WTC11 (cell line): ENCODE measurements at regions not wholly inside any gene's neighbourhood (a gene's known extent, or its start where the extent isn't known, plus 50 kb on each side); places are given as distances from the start of the nearest gene placed in this dataset.

Experiments
- ATAC-seq: fragments of 200-7000 bp; cut with Tn5 transposase; 2 replicates; pipeline ENCODE4 v1.10.0; 2021; ENCODE audit warnings: mild to moderate bottlenecking, moderate library complexity
- CTCF ChIA-PET: fragments of 300-600 bp; sonication (Branson Sonifier 250); formaldehyde crosslinking; loops from one replicate; lab custom pipeline; 2021; ENCODE audit warnings: antibody characterized with exemption; lab: Charles Lee
- POLR2A ChIA-PET: fragments of 350-600 bp; sonication (Branson Sonifier 250); formaldehyde crosslinking; loops from one replicate; lab custom pipeline; 2021; ENCODE audit warnings: antibody characterized with exemption; lab: Charles Lee
- DNase-seq: peaks from one replicate; pipeline ENCODE4 v3.0.0; 2021; ENCODE audit warnings: low spot score
- H3K27ac Mint-ChIP-seq: 2 replicates; pipeline ENCODE4 v1.8.0; 2021; ENCODE audit warnings: mixed read lengths
- H3K27me3 Mint-ChIP-seq: 2 replicates; pipeline ENCODE4 v1.8.0; 2021; ENCODE audit warnings: low read depth, mild to moderate bottlenecking, moderate library complexity, mixed read lengths
- H3K36me3 Mint-ChIP-seq: 2 replicates; pipeline ENCODE4 v1.8.0; 2021; ENCODE audit warnings: mixed read lengths
- H3K4me1 Mint-ChIP-seq: 2 replicates; pipeline ENCODE4 v1.8.0; 2022; ENCODE audit warnings: mixed read lengths
- H3K4me3 Mint-ChIP-seq: 2 replicates; pipeline ENCODE4 v1.8.0; 2021; ENCODE audit warnings: mild to moderate bottlenecking, moderate library complexity, mixed read lengths
- H3K9me3 Mint-ChIP-seq: 2 replicates; pipeline ENCODE4 v1.8.0; 2021; ENCODE audit warnings: mixed read lengths
- ATF6 ChIP-seq: sonication (generic); formaldehyde crosslinking; IDR thresholded peaks from 2 replicates; pipeline ENCODE4 v1.8.1; 2023; ENCODE audit warnings: mild to moderate bottlenecking, missing genetic modification reagents
- E2F1 ChIP-seq: sonication (generic); formaldehyde crosslinking; IDR thresholded peaks from 2 replicates; pipeline ENCODE4 v1.8.0; 2022; ENCODE audit warnings: mild to moderate bottlenecking, missing genetic modification reagents
- FOXP4 ChIP-seq: sonication (generic); formaldehyde crosslinking; IDR thresholded peaks from 2 replicates; pipeline ENCODE4 v1.8.0; 2022; ENCODE audit warnings: mild to moderate bottlenecking, missing genetic modification reagents
- GABPB1 ChIP-seq: sonication (generic); formaldehyde crosslinking; IDR thresholded peaks from 2 replicates; pipeline ENCODE4 v1.8.1; 2023; ENCODE audit warnings: mild to moderate bottlenecking, missing genetic modification reagents
- GTF2I ChIP-seq: fragments of 250-450 bp; sonication (Bioruptor Pico); conservative IDR thresholded peaks from 2 replicates; pipeline ENCODE4 v1.4.0; 2021; ENCODE audit warnings: mild to moderate bottlenecking
- IRF2 ChIP-seq: sonication (generic); formaldehyde crosslinking; IDR thresholded peaks from 2 replicates; pipeline ENCODE4 v1.8.0; 2022; ENCODE audit warnings: low read depth, missing genetic modification reagents, borderline replicate concordance
- JAZF1 ChIP-seq: fragments of 250-450 bp; sonication (Bioruptor Pico); IDR thresholded peaks from 2 replicates; pipeline ENCODE4 v1.9.0; 2021; ENCODE audit warnings: moderate library complexity, mild to moderate bottlenecking, inconsistent platforms
- NR3C1 ChIP-seq: sonication (generic); formaldehyde crosslinking; conservative IDR thresholded peaks from 2 replicates; pipeline ENCODE4 v1.8.1; 2023; ENCODE audit warnings: low read depth, mild to moderate bottlenecking, missing genetic modification reagents
- OVOL2 ChIP-seq: fragments of 250-450 bp; sonication (Bioruptor Pico); IDR thresholded peaks from 2 replicates; pipeline ENCODE4 v1.9.0; 2021; ENCODE audit warnings: mild to moderate bottlenecking, borderline replicate concordance
- PRRX2 ChIP-seq: fragments of 250-450 bp; sonication (Bioruptor Pico); IDR thresholded peaks from 2 replicates; pipeline ENCODE4 v1.8.0; 2021; ENCODE audit warnings: mild to moderate bottlenecking
- ZNF219 ChIP-seq: sonication (generic); formaldehyde crosslinking; IDR thresholded peaks from 2 replicates; pipeline ENCODE4 v1.8.0; 2023; ENCODE audit warnings: missing genetic modification reagents, mild to moderate bottlenecking, borderline replicate concordance
- TF ChIP-seq, protein P1 (sequence below): fragments of 200-600 bp; IDR thresholded peaks from 2 replicates; pipeline ENCODE4 v1.8.0; 2022; ENCODE audit warnings: antibody characterized with exemption
- TF ChIP-seq, protein P2 (sequence below): sonication (generic); formaldehyde crosslinking; IDR thresholded peaks from 2 replicates; pipeline ENCODE4 v1.8.1; 2023; ENCODE audit warnings: mild to moderate bottlenecking, moderate library complexity, missing genetic modification reagents
- TF ChIP-seq, protein P3 (sequence below): sonication (generic); formaldehyde crosslinking; IDR thresholded peaks from 2 replicates; pipeline ENCODE4 v1.8.0; 2022; ENCODE audit warnings: missing genetic modification reagents
- TF ChIP-seq, protein P4 (sequence below): fragments of 250-450 bp; sonication (Bioruptor Pico); IDR thresholded peaks from 2 replicates; pipeline ENCODE4 v1.8.0; 2021; ENCODE audit warnings: mild to moderate bottlenecking
- TF ChIP-seq, protein P5 (sequence below): sonication (generic); formaldehyde crosslinking; IDR thresholded peaks from 2 replicates; pipeline ENCODE4 v1.8.1; 2023; ENCODE audit warnings: mild to moderate bottlenecking, missing genetic modification reagents

DNA sequence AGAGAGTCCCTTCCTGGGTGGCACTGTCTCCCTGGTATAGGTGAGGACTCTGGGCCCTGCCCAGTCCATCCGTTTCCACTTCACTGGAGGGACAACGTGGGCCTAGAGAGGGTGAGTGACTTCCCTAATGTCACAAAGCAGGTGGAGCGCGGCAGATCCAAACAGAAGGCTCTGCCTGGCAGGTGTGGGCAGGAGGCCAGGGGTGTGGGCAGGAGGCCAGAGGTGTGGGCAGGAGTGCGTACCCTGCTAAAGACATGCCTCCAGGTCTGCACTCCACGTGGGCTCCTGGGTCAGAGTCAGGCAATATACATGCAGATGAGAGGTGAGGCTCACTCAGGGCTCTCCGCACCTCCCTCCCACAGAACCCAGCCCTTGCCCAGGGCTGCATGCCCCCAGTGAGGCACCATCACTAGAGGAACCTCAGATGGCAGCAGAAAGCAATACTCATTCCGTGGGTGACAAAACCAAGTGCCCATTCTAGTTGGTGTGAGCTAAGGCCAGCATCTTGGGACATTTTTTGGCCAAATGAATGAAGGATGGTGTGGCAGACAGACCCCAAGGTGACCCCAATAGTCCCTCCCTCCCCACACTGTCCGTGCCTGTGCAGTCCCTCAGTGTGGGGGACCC lies 271.6 kb upstream of the RTL1 start:
- Mint-ChIP-seq H3K9me3 (peaks cover 18% of the 10 kb centered on the region), H3K27ac (no peak overlapping the region)
- TF ChIP-seq E2F1 (CRISPR knock-in tag): no peak
- TF ChIP-seq NR3C1 (CRISPR knock-in tag): no peak
- TF ChIP-seq, protein P1, sequence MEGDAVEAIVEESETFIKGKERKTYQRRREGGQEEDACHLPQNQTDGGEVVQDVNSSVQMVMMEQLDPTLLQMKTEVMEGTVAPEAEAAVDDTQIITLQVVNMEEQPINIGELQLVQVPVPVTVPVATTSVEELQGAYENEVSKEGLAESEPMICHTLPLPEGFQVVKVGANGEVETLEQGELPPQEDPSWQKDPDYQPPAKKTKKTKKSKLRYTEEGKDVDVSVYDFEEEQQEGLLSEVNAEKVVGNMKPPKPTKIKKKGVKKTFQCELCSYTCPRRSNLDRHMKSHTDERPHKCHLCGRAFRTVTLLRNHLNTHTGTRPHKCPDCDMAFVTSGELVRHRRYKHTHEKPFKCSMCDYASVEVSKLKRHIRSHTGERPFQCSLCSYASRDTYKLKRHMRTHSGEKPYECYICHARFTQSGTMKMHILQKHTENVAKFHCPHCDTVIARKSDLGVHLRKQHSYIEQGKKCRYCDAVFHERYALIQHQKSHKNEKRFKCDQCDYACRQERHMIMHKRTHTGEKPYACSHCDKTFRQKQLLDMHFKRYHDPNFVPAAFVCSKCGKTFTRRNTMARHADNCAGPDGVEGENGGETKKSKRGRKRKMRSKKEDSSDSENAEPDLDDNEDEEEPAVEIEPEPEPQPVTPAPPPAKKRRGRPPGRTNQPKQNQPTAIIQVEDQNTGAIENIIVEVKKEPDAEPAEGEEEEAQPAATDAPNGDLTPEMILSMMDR: no peak
- TF ChIP-seq, protein P2, sequence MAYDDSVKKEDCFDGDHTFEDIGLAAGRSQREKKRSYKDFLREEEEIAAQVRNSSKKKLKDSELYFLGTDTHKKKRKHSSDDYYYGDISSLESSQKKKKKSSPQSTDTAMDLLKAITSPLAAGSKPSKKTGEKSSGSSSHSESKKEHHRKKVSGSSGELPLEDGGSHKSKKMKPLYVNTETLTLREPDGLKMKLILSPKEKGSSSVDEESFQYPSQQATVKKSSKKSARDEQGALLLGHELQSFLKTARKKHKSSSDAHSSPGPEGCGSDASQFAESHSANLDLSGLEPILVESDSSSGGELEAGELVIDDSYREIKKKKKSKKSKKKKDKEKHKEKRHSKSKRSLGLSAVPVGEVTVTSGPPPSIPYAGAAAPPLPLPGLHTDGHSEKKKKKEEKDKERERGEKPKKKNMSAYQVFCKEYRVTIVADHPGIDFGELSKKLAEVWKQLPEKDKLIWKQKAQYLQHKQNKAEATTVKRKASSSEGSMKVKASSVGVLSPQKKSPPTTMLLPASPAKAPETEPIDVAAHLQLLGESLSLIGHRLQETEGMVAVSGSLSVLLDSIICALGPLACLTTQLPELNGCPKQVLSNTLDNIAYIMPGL (CRISPR knock-in tag): no peak
- no peak for TF ChIP-seq GABPB1 (CRISPR knock-in tag)
- TF ChIP-seq, protein P3, sequence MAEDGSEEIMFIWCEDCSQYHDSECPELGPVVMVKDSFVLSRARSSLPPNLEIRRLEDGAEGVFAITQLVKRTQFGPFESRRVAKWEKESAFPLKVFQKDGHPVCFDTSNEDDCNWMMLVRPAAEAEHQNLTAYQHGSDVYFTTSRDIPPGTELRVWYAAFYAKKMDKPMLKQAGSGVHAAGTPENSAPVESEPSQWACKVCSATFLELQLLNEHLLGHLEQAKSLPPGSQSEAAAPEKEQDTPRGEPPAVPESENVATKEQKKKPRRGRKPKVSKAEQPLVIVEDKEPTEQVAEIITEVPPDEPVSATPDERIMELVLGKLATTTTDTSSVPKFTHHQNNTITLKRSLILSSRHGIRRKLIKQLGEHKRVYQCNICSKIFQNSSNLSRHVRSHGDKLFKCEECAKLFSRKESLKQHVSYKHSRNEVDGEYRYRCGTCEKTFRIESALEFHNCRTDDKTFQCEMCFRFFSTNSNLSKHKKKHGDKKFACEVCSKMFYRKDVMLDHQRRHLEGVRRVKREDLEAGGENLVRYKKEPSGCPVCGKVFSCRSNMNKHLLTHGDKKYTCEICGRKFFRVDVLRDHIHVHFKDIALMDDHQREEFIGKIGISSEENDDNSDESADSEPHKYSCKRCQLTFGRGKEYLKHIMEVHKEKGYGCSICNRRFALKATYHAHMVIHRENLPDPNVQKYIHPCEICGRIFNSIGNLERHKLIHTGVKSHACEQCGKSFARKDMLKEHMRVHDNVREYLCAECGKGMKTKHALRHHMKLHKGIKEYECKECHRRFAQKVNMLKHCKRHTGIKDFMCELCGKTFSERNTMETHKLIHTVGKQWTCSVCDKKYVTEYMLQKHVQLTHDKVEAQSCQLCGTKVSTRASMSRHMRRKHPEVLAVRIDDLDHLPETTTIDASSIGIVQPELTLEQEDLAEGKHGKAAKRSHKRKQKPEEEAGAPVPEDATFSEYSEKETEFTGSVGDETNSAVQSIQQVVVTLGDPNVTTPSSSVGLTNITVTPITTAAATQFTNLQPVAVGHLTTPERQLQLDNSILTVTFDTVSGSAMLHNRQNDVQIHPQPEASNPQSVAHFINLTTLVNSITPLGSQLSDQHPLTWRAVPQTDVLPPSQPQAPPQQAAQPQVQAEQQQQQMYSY (CRISPR knock-in tag): no peak
- TF ChIP-seq IRF2: no peak
- TF ChIP-seq, all 79 proteins: peak for 0
- CTCF ChIA-PET: no interaction called here
- no peak for DNase-seq
- peaks cover 8% of the 10 kb centered on the region for H3K36me3 Mint-ChIP-seq
- H3K4me3 Mint-ChIP-seq: no peak overlapping the region
- H3K4me1 Mint-ChIP-seq: no peaks in the 10 kb centered on the region
- POLR2A ChIA-PET: no interaction called here
- ATAC-seq: no peak
- peaks cover 4% of the 10 kb centered on the region; the same call in 1 of the 2 replicates for H3K27me3 Mint-ChIP-seq

- ATAC-seq: no peak
- Mint-ChIP-seq H3K4me3 (no peak overlapping the region), H3K9me3 (peaks cover 18% of the 10 kb centered on the region), H3K4me1 (no peaks in the 10 kb centered on the region), H3K36me3 (peaks cover 6% of the 10 kb centered on the region), H3K27ac (no peak overlapping the region), H3K27me3 (peaks cover 4% of the 10 kb centered on the region; the same call in 1 of the 2 replicates)
- ChIA-PET CTCF (no interaction called here), POLR2A (no interaction called here)
- TF ChIP-seq, protein P4, sequence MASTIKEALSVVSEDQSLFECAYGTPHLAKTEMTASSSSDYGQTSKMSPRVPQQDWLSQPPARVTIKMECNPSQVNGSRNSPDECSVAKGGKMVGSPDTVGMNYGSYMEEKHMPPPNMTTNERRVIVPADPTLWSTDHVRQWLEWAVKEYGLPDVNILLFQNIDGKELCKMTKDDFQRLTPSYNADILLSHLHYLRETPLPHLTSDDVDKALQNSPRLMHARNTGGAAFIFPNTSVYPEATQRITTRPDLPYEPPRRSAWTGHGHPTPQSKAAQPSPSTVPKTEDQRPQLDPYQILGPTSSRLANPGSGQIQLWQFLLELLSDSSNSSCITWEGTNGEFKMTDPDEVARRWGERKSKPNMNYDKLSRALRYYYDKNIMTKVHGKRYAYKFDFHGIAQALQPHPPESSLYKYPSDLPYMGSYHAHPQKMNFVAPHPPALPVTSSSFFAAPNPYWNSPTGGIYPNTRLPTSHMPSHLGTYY (CRISPR knock-in tag): no peak
- TF ChIP-seq FOXP4 (CRISPR knock-in tag): no peak
- TF ChIP-seq GTF2I: no peak
- TF ChIP-seq PRRX2 (CRISPR knock-in tag): no peak
- no peak for TF ChIP-seq ATF6 (CRISPR knock-in tag)
- TF ChIP-seq, protein P5, sequence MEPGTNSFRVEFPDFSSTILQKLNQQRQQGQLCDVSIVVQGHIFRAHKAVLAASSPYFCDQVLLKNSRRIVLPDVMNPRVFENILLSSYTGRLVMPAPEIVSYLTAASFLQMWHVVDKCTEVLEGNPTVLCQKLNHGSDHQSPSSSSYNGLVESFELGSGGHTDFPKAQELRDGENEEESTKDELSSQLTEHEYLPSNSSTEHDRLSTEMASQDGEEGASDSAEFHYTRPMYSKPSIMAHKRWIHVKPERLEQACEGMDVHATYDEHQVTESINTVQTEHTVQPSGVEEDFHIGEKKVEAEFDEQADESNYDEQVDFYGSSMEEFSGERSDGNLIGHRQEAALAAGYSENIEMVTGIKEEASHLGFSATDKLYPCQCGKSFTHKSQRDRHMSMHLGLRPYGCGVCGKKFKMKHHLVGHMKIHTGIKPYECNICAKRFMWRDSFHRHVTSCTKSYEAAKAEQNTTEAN: no peak
- TF ChIP-seq JAZF1 (CRISPR knock-in tag): no peak
- no peak for TF ChIP-seq OVOL2
- TF ChIP-seq ZNF219 (CRISPR knock-in tag): no peak
- no peak for TF ChIP-seq NR3C1 (CRISPR knock-in tag)
- DNase-seq: no peak
Observed at GRCh38 chr14:101175731-101176534, 272.4 kb upstream of the RTL1 start.
